GM19351 (cell line): ENCODE measurements at regions not wholly inside any gene's neighbourhood (a gene's known extent, or its start where the extent isn't known, plus 50 kb on each side); places are given as distances from the start of the nearest gene placed in this dataset.
"Not testable (repeated sequence)": the region's sequence is repeated elsewhere in the genome, so short reads cannot be mapped to it uniquely, and the experiment has no call there.

Source experiments
- ATAC-seq: cut with Tn5 transposase; IDR thresholded peaks from one replicate; pipeline ENCODE4 v1.9.1; 2021; ENCODE audit warnings: mild to moderate bottlenecking, moderate library complexity; ENCODE audit not compliant: unreplicated experiment

GRCh38 chr12:105575235-105575634 lies 244.7 kb downstream of the C12orf75 start:
- no peak for ATAC-seq

- no peak for ATAC-seq
Observed at GRCh38 chr12:105576261-105576660, 245.8 kb downstream of the C12orf75 start.

- ATAC-seq, result no peak
Observed at GRCh38 chr12:105580821-105581352, 250.4 kb downstream of the C12orf75 start.

GRCh38 chr12:105581420-105581819 lies 250.9 kb downstream of the C12orf75 start:
- ATAC-seq, result no peak

- ATAC-seq, result no peak
Observed at GRCh38 chr12:105585107-105585506, 254.6 kb downstream of the C12orf75 start.

GRCh38 chr12:105587237-105587636 lies 256.7 kb downstream of the C12orf75 start:
- ATAC-seq, result no peak

GRCh38 chr12:105588106-105588505 lies 257.6 kb downstream of the C12orf75 start:
- no peak for ATAC-seq

- no peak for ATAC-seq
Observed at GRCh38 chr12:105590571-105590970, 260.1 kb downstream of the C12orf75 start.

- ATAC-seq, result no peak
Observed at GRCh38 chr12:105595440-105595839, 264.9 kb downstream of the C12orf75 start.

- no peak for ATAC-seq
Observed at GRCh38 chr12:105596731-105597130, 266.2 kb downstream of the C12orf75 start.

- ATAC-seq, result no peak
Observed at GRCh38 chr12:105598031-105598430, 267.5 kb downstream of the C12orf75 start.

- no peak for ATAC-seq
Observed at GRCh38 chr12:105600911-105601545, 270.5 kb downstream of the C12orf75 start.

GRCh38 chr12:105602312-105602711 lies 271.8 kb downstream of the C12orf75 start:
- not testable (repeated sequence) for ATAC-seq

- not testable (repeated sequence) for ATAC-seq
Observed at GRCh38 chr12:105604281-105604680, 273.8 kb downstream of the C12orf75 start.

- not testable (repeated sequence) for ATAC-seq
Observed at GRCh38 chr12:105606613-105607012, 276.1 kb downstream of the C12orf75 start.

GRCh38 chr12:105609001-105609400 lies 278.5 kb downstream of the C12orf75 start:
- not testable (repeated sequence) for ATAC-seq

GRCh38 chr12:105610459-105610858 lies 280.0 kb downstream of the C12orf75 start:
- no peak for ATAC-seq

GRCh38 chr12:105611340-105611739 lies 280.8 kb downstream of the C12orf75 start:
- ATAC-seq, result no peak

GRCh38 chr12:105613269-105613668 lies 282.8 kb downstream of the C12orf75 start:
- ATAC-seq, result no peak

GRCh38 chr12:105613887-105614286 lies 283.4 kb downstream of the C12orf75 start:
- ATAC-seq, result no peak

GRCh38 chr12:105616971-105617540 lies 286.6 kb downstream of the C12orf75 start:
- ATAC-seq, result no peak

GRCh38 chr12:105622220-105622619 lies 291.7 kb downstream of the C12orf75 start:
- no peak for ATAC-seq
